ENCODE measurements at regions not wholly inside any gene's neighbourhood (a gene's known extent, or its start where the extent isn't known, plus 50 kb on each side); places are given as distances from the start of the nearest gene placed in this dataset.

- no peak overlapping the region for H3K4me3 ChIP-seq (ENCODE audit: low read depth, low read length)
- TF ChIP-seq, protein P1, sequence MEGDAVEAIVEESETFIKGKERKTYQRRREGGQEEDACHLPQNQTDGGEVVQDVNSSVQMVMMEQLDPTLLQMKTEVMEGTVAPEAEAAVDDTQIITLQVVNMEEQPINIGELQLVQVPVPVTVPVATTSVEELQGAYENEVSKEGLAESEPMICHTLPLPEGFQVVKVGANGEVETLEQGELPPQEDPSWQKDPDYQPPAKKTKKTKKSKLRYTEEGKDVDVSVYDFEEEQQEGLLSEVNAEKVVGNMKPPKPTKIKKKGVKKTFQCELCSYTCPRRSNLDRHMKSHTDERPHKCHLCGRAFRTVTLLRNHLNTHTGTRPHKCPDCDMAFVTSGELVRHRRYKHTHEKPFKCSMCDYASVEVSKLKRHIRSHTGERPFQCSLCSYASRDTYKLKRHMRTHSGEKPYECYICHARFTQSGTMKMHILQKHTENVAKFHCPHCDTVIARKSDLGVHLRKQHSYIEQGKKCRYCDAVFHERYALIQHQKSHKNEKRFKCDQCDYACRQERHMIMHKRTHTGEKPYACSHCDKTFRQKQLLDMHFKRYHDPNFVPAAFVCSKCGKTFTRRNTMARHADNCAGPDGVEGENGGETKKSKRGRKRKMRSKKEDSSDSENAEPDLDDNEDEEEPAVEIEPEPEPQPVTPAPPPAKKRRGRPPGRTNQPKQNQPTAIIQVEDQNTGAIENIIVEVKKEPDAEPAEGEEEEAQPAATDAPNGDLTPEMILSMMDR (IDR thresholded peaks at IDR 0.05; ENCODE audit: low read depth, low read length, missing control alignments): no peak
- no peak for DNase-seq (ENCODE audit: low read depth)
Observed at GRCh38 chr7:153398789-153399553, 639.4 kb downstream of the ACTR3B start.

- DNase-seq (ENCODE audit: low read depth): no peak
- no peak overlapping the region for H3K4me3 ChIP-seq (ENCODE audit: low read depth, low read length)
- TF ChIP-seq, protein P1 (IDR thresholded peaks at IDR 0.05; ENCODE audit: low read depth, low read length, missing control alignments): no peak
Observed at GRCh38 chr7:153399554-153399940, 640.0 kb downstream of the ACTR3B start.

DNA sequence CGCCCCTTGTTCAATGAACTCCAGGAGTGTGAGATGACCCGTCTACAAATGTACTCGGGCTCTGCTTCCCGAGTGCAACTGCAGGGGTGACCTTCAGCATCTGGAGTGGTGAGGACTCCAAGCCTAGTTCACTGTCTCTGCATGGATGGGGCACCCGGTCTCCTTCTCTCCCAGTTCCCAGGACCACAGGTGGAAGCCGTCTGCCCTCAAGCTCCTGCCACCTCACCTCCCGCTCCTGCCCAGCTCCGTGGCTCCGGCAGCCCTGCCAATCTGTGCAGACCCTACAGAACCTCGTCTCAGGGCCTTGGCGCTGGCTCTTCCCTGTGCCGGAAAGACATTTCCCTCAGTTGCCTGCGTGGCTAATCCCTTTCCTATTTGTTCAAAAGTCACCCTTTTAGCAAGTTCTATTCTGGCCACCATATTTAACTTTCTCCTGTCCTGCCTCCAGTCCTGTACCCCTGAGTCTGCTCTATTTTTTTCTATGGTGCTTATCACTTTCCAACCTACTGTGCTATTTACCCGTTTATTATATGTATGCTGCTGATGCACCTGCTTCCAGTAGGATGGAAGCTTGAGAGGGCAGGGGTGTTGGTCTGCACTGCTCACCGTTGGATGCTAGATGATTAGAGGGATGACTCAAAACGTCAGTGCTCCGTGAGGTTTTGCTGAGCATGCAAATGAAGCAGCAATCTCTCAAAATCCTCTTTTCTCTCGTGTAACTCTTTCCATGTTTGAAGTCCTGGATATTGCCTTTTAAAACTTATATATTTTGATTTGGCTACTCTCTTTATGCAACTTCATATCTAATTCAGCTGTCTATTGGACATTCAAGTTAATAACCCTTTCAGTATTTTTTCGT, 641.4 kb downstream of the ACTR3B start:
- no peak for DNase-seq (ENCODE audit: low read depth)
- H3K4me3 ChIP-seq (ENCODE audit: low read depth, low read length): no peak overlapping the region
- TF ChIP-seq, protein P1 (IDR thresholded peaks at IDR 0.05; ENCODE audit: low read depth, low read length, missing control alignments): no peak

DNA sequence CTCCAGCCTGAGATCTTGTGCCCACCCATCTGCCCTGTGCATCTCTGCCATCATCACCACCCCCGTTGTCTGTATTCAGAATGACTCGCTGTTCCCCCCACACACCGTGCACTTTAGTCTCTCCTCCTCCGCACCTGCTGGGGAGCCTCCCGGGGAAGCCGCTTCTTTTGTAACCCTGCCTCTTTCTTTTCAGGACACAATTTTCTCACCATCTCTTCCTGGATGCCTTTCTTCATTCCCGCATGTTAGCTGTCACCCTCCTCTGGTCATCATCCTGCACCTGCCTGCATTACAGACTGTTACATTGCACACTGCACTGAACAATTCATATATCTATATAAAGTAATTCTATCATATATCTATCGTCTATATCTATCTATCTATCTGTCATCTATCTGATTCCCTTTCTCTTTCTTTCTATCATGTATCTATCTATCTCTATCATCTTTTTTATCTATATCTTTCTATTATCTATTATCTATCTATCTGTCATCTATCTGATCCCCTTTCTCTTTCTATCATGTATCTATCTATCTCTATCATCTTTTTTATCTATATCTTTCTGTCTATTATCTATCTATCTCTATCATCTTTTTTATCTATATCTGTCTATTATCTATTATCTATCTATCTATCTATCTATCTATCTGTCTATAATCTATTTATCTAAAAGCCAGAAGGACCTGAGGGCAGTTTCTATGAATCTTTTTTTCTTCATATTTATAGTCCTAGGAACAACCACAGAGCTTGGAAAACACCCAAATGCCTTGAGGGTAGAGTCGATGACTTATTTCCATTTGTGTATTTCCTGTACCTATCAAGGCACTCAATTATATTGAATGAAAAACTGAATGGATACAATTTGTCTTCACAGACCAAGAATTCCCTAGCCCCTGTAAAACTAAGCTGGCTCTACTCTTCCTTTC, 642.5 kb downstream of the ACTR3B start:
- TF ChIP-seq, protein P1 (IDR thresholded peaks at IDR 0.05; ENCODE audit: low read depth, low read length, missing control alignments): no peak
- DNase-seq (ENCODE audit: low read depth): no peak
- H3K4me3 ChIP-seq (ENCODE audit: low read depth, low read length): no peak overlapping the region

DNA sequence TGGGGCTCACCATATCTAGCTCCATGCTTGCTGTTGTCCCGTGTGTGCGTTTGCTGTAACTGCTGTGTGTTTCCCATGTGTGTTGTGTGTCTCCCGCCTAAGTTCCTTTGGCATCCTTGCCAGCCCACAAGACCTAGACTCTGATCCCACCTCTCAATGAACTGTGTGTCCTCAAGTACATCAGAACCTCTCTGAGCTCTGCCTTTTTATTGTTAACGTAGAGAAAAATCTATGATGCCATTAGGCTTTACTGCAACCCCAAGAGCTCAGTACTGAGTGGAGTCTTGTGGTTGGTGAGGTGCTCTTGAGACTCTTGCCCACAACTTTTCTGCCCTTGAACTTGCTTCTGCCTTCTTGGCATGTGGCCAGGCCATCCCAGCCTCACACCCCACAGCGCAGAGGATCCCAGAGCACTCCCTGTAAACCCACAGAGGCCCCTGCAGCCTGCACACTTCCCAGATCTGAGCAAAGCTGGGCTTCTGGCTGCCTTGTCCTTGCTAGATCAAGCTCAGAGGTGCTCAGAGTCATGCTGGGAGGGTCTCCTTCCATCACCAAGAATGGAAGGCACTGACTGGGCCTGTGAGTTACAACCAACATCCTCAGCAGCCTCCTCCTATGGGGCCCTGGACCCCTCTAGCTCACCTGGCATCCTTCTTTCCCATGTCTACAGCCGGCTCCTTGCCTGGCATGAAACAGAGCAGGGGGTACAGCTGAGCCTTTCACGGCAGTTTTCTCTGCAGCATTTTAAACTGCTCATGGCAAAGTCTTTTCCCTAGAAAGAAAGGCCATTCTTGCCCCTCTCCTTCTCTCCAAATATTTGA, 643.4 kb downstream of the ACTR3B start:
- no peak for DNase-seq (ENCODE audit: low read depth)
- TF ChIP-seq, protein P1 (IDR thresholded peaks at IDR 0.05; ENCODE audit: low read depth, low read length, missing control alignments): no peak
- no peak overlapping the region for H3K4me3 ChIP-seq (ENCODE audit: low read depth, low read length)

- TF ChIP-seq, protein P1 (IDR thresholded peaks at IDR 0.05; ENCODE audit: low read depth, low read length, missing control alignments): no peak
- H3K4me3 ChIP-seq (ENCODE audit: low read depth, low read length): no peak overlapping the region
- no peak for DNase-seq (ENCODE audit: low read depth)
Observed at GRCh38 chr7:153404124-153404523, 644.6 kb downstream of the ACTR3B start.
